CD4-positive, alpha-beta T cell (primary cell): ENCODE measurements at regions not wholly inside any gene's neighbourhood (a gene's known extent, or its start where the extent isn't known, plus 50 kb on each side); places are given as distances from the start of the nearest gene placed in this dataset.

Experiments used
- ATAC-seq: fragments of 200-7000 bp; cut with Tn5 transposase; one replicate; pipeline ENCODE4 v1.10.0; 2022; ENCODE audit warnings: mild to moderate bottlenecking; ENCODE audit not compliant: poor library complexity
- CTCF ChIA-PET: fragments of 350-600 bp; sonication (Branson Sonifier 250); formaldehyde crosslinking; loops from one replicate; lab custom pipeline; 2021; ENCODE audit warnings: antibody characterized with exemption, inconsistent platforms; lab: Charles Lee
- POLR2A ChIA-PET: fragments of 350-600 bp; sonication (Branson Sonifier 250); formaldehyde crosslinking; loops from one replicate; lab custom pipeline; 2021; ENCODE audit warnings: antibody characterized with exemption, inconsistent platforms; lab: Charles Lee
- DNase-seq, 14 experiments: peaks; one replicate each; pipeline ENCODE4 v3.0.0-alpha.2; 2013 to 2020; ENCODE audit warnings: mixed read lengths in 2 of 14
- H3K27ac ChIP-seq, 2 donors: one replicate each; pipeline versions ENCODE4 v1.5.1 to v1.7.0; 2013; ENCODE audit warnings: low read length in 2 of 2, low read depth in 1 of 2, mild to moderate bottlenecking in 1 of 2
- H3K27me3 ChIP-seq, 2 experiments: 1 replicate in 1 of 2; 2 replicates in 1 of 2; pipeline versions ENCODE4 v1.6.1 to v1.7.0; 2013; ENCODE audit warnings: low read length in 2 of 2, control low read depth in 1 of 2, mild to moderate bottlenecking in 1 of 2, moderate library complexity in 1 of 2; ENCODE audit not compliant: insufficient read depth in 2 of 2, control insufficient read depth in 1 of 2
- H3K36me3 ChIP-seq: one replicate; pipeline ENCODE4 v1.6.1; 2013; ENCODE audit warnings: low read length, control low read depth; ENCODE audit not compliant: insufficient read depth
- H3K4me1 ChIP-seq: one replicate; pipeline ENCODE4 v1.6.1; 2013; ENCODE audit warnings: low read length, control low read depth; ENCODE audit not compliant: insufficient read depth
- H3K4me3 ChIP-seq: one replicate; pipeline ENCODE4 v1.5.1; 2013; ENCODE audit warnings: mild to moderate bottlenecking, low read length, moderate library complexity
- H3K9me3 ChIP-seq, 2 experiments: 1 replicate in 1 of 2; 2 replicates in 1 of 2; pipeline versions ENCODE4 v1.6.1 to v1.7.0; 2013; ENCODE audit warnings: low read length in 2 of 2, mild to moderate bottlenecking in 2 of 2, control low read depth in 1 of 2, moderate library complexity in 1 of 2; ENCODE audit not compliant: control insufficient read depth in 1 of 2, insufficient read depth in 1 of 2
- H3K27ac Mint-ChIP-seq: one replicate; pipeline ENCODE4 v1.8.0; 2020; ENCODE audit warnings: mixed read lengths
- H3K27me3 Mint-ChIP-seq: one replicate; pipeline ENCODE4 v1.8.0; 2021; ENCODE audit warnings: mixed read lengths
- H3K36me3 Mint-ChIP-seq: one replicate; pipeline ENCODE4 v1.8.0; 2021; ENCODE audit warnings: low read depth, mixed read lengths
- H3K4me1 Mint-ChIP-seq: one replicate; pipeline ENCODE4 v1.8.0; 2021; ENCODE audit warnings: low read depth, mixed read lengths
- H3K4me3 Mint-ChIP-seq: one replicate; pipeline ENCODE4 v1.8.0; 2020; ENCODE audit warnings: mild to moderate bottlenecking, mixed read lengths
- H3K9me3 Mint-ChIP-seq: one replicate; pipeline ENCODE4 v1.8.0; 2020; ENCODE audit warnings: mixed read lengths
- CTCF ChIP-seq: fragments of 200-600 bp; IDR thresholded peaks from one replicate; pipeline ENCODE4 v1.8.0; 2022; ENCODE audit warnings: antibody characterized with exemption, mild to moderate bottlenecking
- intact Hi-C, 2 experiments: fragments of 100-400 bp; cut with DNase I in 1 of 2; cut with micrococcal nuclease in 1 of 2; formaldehyde crosslinking; loops; one replicate each; pipeline versions ENCODE4 v1.15.1 to v1.9.0; 2023 to 2025; cut with DNase I, micrococcal nuclease

GRCh38 chr12:63078906-63079305 lies 72.1 kb downstream of the AVPR1A start:
- Mint-ChIP-seq H3K9me3 (no peaks in the 10 kb centered on the region), H3K4me1 (no peaks in the 10 kb centered on the region), H3K4me3 (no peak overlapping the region), H3K36me3 (no peaks in the 10 kb centered on the region), H3K27ac (no peak overlapping the region), H3K27me3 (peaks cover 3% of the 10 kb centered on the region)
- POLR2A ChIA-PET = no interaction called here
- Histone ChIP-seq H3K36me3 (no peaks in the 10 kb centered on the region), H3K9me3 (no peaks in the 10 kb centered on the region), H3K4me1 (no peaks in the 10 kb centered on the region), H3K27me3 (no peaks in the 10 kb centered on the region), H3K27ac (no peak overlapping the region), H3K4me3 (no peak overlapping the region)
- no peak for ATAC-seq
- no peak for DNase-seq
- intact Hi-C loops = no loop called here
- CTCF ChIA-PET = no interaction called here
- no peak for TF ChIP-seq CTCF

- no peak overlapping the region for H3K27ac Mint-ChIP-seq
- no peak for DNase-seq
- H3K9me3 Mint-ChIP-seq = no peaks in the 10 kb centered on the region
- Histone ChIP-seq H3K4me1 (no peaks in the 10 kb centered on the region), H3K27me3 (no peaks in the 10 kb centered on the region), H3K27ac (no peak overlapping the region), H3K4me3 (no peak overlapping the region), H3K9me3 (no peaks in the 10 kb centered on the region), H3K36me3 (no peaks in the 10 kb centered on the region)
- H3K27me3 Mint-ChIP-seq = peaks cover 3% of the 10 kb centered on the region
- TF ChIP-seq CTCF = no peak
- H3K4me3 Mint-ChIP-seq = no peak overlapping the region
- intact Hi-C loops = no loop called here
- CTCF ChIA-PET = no interaction called here
- no peak for ATAC-seq
- H3K36me3 Mint-ChIP-seq = no peaks in the 10 kb centered on the region
- POLR2A ChIA-PET = no interaction called here
- no peaks in the 10 kb centered on the region for H3K4me1 Mint-ChIP-seq
Measured at GRCh38 chr12:63075376-63076060, 75.5 kb downstream of the AVPR1A start.

- H3K36me3 ChIP-seq = no peaks in the 10 kb centered on the region
- no peak overlapping the region for H3K27ac Mint-ChIP-seq
- H3K4me1 ChIP-seq = no peaks in the 10 kb centered on the region
- peaks cover 3% of the 10 kb centered on the region for H3K27me3 Mint-ChIP-seq
- intact Hi-C loops = no loop called here
- H3K27ac ChIP-seq = no peak overlapping the region
- no peaks in the 10 kb centered on the region for H3K9me3 ChIP-seq
- no peaks in the 10 kb centered on the region for H3K36me3 Mint-ChIP-seq
- H3K4me3 Mint-ChIP-seq = no peak overlapping the region
- no peaks in the 10 kb centered on the region for H3K9me3 Mint-ChIP-seq
- no peaks in the 10 kb centered on the region for H3K27me3 ChIP-seq
- no peak overlapping the region for H3K4me3 ChIP-seq
- no peaks in the 10 kb centered on the region for H3K4me1 Mint-ChIP-seq
- POLR2A ChIA-PET = no interaction called here
- no peak for TF ChIP-seq CTCF
- CTCF ChIA-PET = no interaction called here
- no peak for DNase-seq
- ATAC-seq = no peak
Measured at GRCh38 chr12:63070709-63071108, 80.3 kb downstream of the AVPR1A start.
